ENCODE measurements at regions not wholly inside any gene's neighbourhood (a gene's known extent, or its start where the extent isn't known, plus 50 kb on each side); places are given as distances from the start of the nearest gene placed in this dataset.
"Not testable (repeated sequence)": the region's sequence is repeated elsewhere in the genome, so short reads cannot be mapped to it uniquely, and the experiment has no call there.

GRCh38 chr21:23119491-23119890, 2121.3 kb downstream of the NCAM2 start:
- no peak overlapping the region for H3K4me3 ChIP-seq (ENCODE audit: low read length)
- no peak for TF ChIP-seq CTCF (conservative IDR thresholded peaks at IDR 0.05; ENCODE audit: low read length)
- no peak for DNase-seq (ENCODE audit: low read depth)

GRCh38 chr21:23127973-23128372, 2129.8 kb downstream of the NCAM2 start:
- TF ChIP-seq CTCF (conservative IDR thresholded peaks at IDR 0.05; ENCODE audit: low read length) = no peak
- no peak for DNase-seq (ENCODE audit: low read depth)
- H3K4me3 ChIP-seq (ENCODE audit: low read length) = no peak overlapping the region

- H3K4me3 ChIP-seq (ENCODE audit: low read length) = no peak overlapping the region
- TF ChIP-seq CTCF (conservative IDR thresholded peaks at IDR 0.05; ENCODE audit: low read length) = no peak
- no peak for DNase-seq (ENCODE audit: low read depth)
These were observed 2132.1 kb downstream of the NCAM2 start for GRCh38 chr21:23130308-23130707.

GRCh38 chr21:23131177-23131576, 2133.0 kb downstream of the NCAM2 start:
- H3K4me3 ChIP-seq (ENCODE audit: low read length) = no peak overlapping the region
- TF ChIP-seq CTCF (conservative IDR thresholded peaks at IDR 0.05; ENCODE audit: low read length) = no peak
- DNase-seq (ENCODE audit: low read depth) = no peak

- DNase-seq (ENCODE audit: low read depth) = no peak
- TF ChIP-seq CTCF (conservative IDR thresholded peaks at IDR 0.05; ENCODE audit: low read length) = no peak
These were observed 2140.6 kb downstream of the NCAM2 start for GRCh38 chr21:23138797-23139196.

GRCh38 chr21:23152130-23152529, 2153.9 kb downstream of the NCAM2 start:
- no peak overlapping the region for H3K4me3 ChIP-seq (ENCODE audit: low read length)
- TF ChIP-seq CTCF (conservative IDR thresholded peaks at IDR 0.05; ENCODE audit: low read length) = no peak

More at GRCh38 chr21:23138797-23139196, 2140.6 kb downstream of the NCAM2 start:
- H3K4me3 ChIP-seq (ENCODE audit: low read length) = no peak overlapping the region

GRCh38 chr21:23153842-23154241, 2155.6 kb downstream of the NCAM2 start:
- not testable (repeated sequence) for DNase-seq (ENCODE audit: low read depth); H3K4me3 ChIP-seq (ENCODE audit: low read length)

More at GRCh38 chr21:23152130-23152529, 2153.9 kb downstream of the NCAM2 start:
- no peak for DNase-seq (ENCODE audit: low read depth)

- no peak for DNase-seq (ENCODE audit: low read depth)
These were observed 2157.1 kb downstream of the NCAM2 start for GRCh38 chr21:23155281-23155680.

More at GRCh38 chr21:23155281-23155680, 2157.1 kb downstream of the NCAM2 start:
- no peak overlapping the region for H3K4me3 ChIP-seq (ENCODE audit: low read length)
- no peak for TF ChIP-seq CTCF (conservative IDR thresholded peaks at IDR 0.05; ENCODE audit: low read length)

All from AG10803 (cell line).